ENCODE measurements at regions not wholly inside any gene's neighbourhood (a gene's known extent, or its start where the extent isn't known, plus 50 kb on each side); places are given as distances from the start of the nearest gene placed in this dataset.

- TF ChIP-seq CTCF (IDR thresholded peaks at IDR 0.05) = no peak
- TF ChIP-seq ZNF232 (CRISPR knock-in tag; IDR thresholded peaks at IDR 0.05) = no peak
- TF ChIP-seq MAX (CRISPR knock-in tag; IDR thresholded peaks at IDR 0.05) = no peak
- no peak for TF ChIP-seq PREB (CRISPR knock-in tag; IDR thresholded peaks at IDR 0.05; ENCODE audit: borderline replicate concordance)
- TF ChIP-seq MLX (CRISPR knock-in tag; IDR thresholded peaks at IDR 0.05) = no peak
- TF ChIP-seq USF1 (CRISPR knock-in tag; IDR thresholded peaks at IDR 0.05) = no peak
- TF ChIP-seq TEAD1 (CRISPR knock-in tag; IDR thresholded peaks at IDR 0.05) = no peak
- TF ChIP-seq E2F4 (CRISPR knock-in tag; IDR thresholded peaks at IDR 0.05; ENCODE audit: borderline replicate concordance, low read depth) = no peak
- no peak for TF ChIP-seq AFF4 (CRISPR knock-in tag; IDR thresholded peaks at IDR 0.05; ENCODE audit: borderline replicate concordance)
- no peak for TF ChIP-seq IRF2 (CRISPR knock-in tag; IDR thresholded peaks at IDR 0.05; ENCODE audit: borderline replicate concordance, low read depth)
These were observed 438.9 kb upstream of the PODXL start for GRCh38 chr7:131995324-131995723.
